ENCODE measurements at regions not wholly inside any gene's neighbourhood (a gene's known extent, or its start where the extent isn't known, plus 50 kb on each side); places are given as distances from the start of the nearest gene placed in this dataset.

- no peak for DNase-seq
Observed at GRCh38 chr9:99368341-99369326, 146.6 kb downstream of the SEC61B start.

GRCh38 chr9:99369327-99369722, 147.2 kb downstream of the SEC61B start:
- no peak for DNase-seq

GRCh38 chr9:99370376-99370775, 148.3 kb downstream of the SEC61B start:
- no peak for DNase-seq

- no peak for DNase-seq
Observed at GRCh38 chr9:99371376-99371775, 149.3 kb downstream of the SEC61B start.

GRCh38 chr9:99373912-99374311, 151.8 kb downstream of the SEC61B start:
- DNase-seq, result no peak

GRCh38 chr9:99374793-99375192, 152.7 kb downstream of the SEC61B start:
- no peak for DNase-seq

GRCh38 chr9:99375481-99375880, 153.4 kb downstream of the SEC61B start:
- DNase-seq, result no peak

GRCh38 chr9:99377790-99378775, 156.0 kb downstream of the SEC61B start:
- no peak for DNase-seq

GRCh38 chr9:99383536-99383935, 161.5 kb downstream of the SEC61B start:
- no peak for DNase-seq

GRCh38 chr9:99385215-99385614, 163.1 kb downstream of the SEC61B start:
- DNase-seq, result no peak

GRCh38 chr9:99385814-99386279, 163.8 kb downstream of the SEC61B start:
- no peak for DNase-seq

- no peak for DNase-seq
Observed at GRCh38 chr9:99387431-99387830, 165.3 kb downstream of the SEC61B start.

GRCh38 chr9:99389087-99390033, 167.3 kb downstream of the SEC61B start:
- no peak for DNase-seq

GRCh38 chr9:99391937-99392594, 170.0 kb downstream of the SEC61B start:
- DNase-seq, result no peak

GRCh38 chr9:99392986-99393385, 170.9 kb downstream of the SEC61B start:
- DNase-seq, result no peak

- DNase-seq, result no peak
Observed at GRCh38 chr9:99393993-99394392, 171.9 kb downstream of the SEC61B start.

- no peak for DNase-seq
Observed at GRCh38 chr9:99398241-99398640, 176.2 kb downstream of the SEC61B start.

- DNase-seq, result no peak
Observed at GRCh38 chr9:99399474-99399873, 177.4 kb downstream of the SEC61B start.

GRCh38 chr9:99400184-99400731, 178.2 kb downstream of the SEC61B start:
- DNase-seq, result no peak

GRCh38 chr9:99401680-99402504, 179.8 kb downstream of the SEC61B start:
- no peak for DNase-seq
